ENCODE measurements at regions not wholly inside any gene's neighbourhood (a gene's known extent, or its start where the extent isn't known, plus 50 kb on each side); places are given as distances from the start of the nearest gene placed in this dataset.

DNA sequence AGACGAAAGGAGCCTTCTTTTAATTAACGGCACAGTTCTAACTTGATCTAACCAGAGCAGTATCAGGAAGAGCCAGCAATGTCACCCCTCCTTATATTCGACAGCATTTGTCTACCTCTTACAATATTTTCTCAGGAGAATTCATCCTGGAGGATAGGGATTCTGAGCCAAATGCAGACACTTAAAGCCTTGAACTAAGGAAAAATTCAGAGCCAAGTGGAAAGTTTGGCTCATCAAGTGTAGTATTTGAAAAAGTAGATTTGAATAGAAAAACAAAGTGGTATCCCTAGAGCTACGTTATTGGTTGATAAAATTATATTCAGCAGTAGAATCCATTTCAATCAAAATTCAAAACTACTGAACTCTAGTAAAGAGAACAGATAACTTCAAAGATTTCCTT is 732.0 kb upstream of the ADGRL2 start:
- ChIA-PET CTCF (interaction anchor here (0.7 kb wide), 1 partner anchor 361 kb away, joined by 3 read pairs; no protein-coding TSS in a partner anchor), POLR2A (no interaction called here)

DNA sequence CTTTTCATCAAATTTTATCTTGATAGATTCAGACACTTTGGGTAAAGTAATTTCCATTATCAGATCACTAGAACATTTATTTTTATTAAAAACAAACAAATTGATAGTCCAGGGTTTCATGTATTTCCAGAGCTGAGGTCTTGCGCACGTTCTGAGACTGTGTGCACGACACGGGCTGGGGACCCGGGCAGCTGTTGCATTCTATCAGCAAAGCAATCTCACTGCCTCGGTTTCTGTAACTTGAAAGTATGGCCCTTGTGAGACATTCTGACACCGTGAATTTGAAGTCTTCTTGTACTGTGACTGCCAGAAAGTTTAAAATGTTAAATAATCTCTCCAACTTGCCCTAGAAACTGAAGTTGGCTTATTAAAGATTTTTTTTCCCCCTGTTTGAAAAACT is 746.9 kb upstream of the ADGRL2 start:
- CTCF ChIA-PET: no interaction called here
- POLR2A ChIA-PET: no interaction called here

DNA sequence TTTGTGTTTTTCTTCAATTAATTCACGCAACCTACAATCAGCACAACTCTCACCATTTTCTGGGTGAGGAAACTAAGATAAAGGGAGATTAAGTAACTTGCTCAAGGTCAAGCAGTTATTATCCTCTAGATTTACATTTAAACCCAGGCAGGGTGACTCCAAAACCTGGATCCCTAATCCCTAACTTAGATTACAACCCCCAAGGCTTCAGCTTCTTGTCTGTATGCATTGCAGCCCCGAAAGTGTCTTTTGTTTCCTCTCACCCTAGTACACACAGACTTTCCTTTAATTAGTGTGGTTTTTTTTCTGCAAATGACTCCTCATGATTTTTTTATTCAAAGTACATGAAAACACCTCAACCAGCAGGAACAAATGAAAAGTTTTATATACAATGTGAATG is 748.6 kb upstream of the ADGRL2 start:
- CTCF ChIA-PET: no interaction called here
- POLR2A ChIA-PET: no interaction called here

DNA sequence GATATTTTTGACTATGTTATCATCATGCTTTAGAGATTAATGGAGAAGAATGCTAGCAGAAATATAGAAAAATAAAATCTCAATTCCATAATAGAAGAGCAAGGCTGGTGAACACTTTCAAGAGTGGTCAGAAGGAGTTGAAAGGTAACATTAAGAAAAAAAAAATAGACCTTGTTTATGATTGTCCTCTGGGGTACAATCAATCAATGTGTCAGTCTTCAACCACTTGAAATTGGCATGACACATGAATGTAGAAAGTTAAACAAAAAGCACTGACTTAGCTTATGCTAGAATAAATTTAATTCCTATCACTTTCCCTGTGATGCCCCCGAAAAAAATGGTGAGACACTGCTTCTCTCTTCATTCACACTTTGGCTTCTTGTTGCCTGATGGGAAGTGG is 750.3 kb upstream of the ADGRL2 start:
- ChIA-PET POLR2A (no interaction called here), CTCF (no interaction called here)

DNA sequence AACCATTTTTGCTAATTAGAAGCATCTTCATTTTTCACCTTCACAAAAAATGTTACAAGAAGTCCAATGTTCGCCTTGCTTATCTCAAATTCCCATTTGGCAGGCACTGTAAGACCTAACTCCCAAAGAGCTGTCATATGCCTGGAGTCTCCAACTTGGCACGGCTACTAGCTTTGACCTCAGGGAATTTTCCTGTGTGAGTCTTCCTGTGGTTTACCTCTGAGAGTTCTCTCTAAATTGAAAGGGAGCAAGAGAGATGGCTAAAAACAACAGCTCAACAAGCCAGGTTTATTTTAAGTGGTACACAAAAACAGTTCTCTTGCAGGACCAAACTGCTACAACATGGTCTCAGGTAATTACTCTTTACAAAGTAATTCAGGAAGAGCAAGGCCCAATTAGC is 756.0 kb upstream of the ADGRL2 start:
- CTCF ChIA-PET: no interaction called here
- POLR2A ChIA-PET: no interaction called here

DNA sequence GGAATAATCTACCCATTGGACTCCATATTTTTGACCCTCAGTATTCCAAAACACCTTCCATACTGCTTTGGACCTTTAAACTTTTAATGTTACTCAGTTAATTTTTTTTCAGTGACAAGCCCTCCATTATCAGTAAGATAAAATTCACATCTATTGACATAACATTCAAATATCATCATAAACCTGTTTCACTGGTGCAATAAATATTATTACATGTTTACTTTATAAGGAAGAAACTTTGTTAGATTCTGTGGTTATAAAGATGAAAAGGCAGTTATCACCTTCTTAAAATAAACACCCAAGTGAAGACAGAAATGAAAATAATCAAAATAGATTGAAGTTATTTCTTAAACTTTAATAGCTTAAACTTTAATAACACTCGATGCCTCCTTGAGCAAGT is 758.5 kb upstream of the ADGRL2 start:
- POLR2A ChIA-PET: no interaction called here
- CTCF ChIA-PET: no interaction called here

DNA sequence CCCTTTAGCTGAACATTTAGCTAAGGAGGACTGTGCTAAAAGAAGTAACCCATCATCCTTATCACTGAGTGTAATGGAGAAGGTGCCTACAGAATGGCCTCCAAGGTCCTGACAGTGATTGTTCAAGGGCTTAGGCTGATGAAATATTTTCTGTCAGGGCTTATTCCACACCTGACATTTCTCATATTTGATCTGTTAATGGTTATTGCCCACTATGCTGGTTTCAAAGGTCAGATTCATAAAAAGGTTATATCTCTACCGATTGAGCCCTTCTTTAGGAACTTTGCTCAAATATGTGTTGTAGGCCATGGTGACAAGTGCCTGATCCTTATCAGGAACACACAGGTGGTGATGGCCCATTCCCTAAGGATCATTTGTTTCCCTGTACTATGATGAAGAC is 766.4 kb upstream of the ADGRL2 start:
- CTCF ChIA-PET: no interaction called here
- POLR2A ChIA-PET: no interaction called here

DNA sequence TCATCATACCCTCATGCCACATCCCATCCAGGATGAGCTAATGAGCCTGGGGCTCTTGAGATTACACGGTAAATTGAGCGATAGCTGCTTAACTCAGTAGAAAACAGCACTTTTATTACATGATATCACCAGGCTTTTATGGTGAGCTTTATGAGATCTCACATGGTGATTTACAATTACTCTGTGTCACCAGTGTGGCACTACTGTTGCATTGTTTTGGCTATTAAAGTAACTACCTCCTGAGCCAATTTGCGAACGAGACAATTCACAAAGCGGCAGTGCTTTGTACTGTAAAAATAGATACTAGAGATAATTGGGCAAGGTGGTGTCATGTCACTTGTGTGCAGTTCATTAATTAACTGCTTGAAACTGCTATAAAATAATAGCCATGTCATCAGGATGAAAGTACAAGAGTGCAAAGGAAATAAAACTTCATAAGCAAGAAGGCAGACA is 767.7 kb upstream of the ADGRL2 start:
- POLR2A ChIA-PET: no interaction called here

DNA sequence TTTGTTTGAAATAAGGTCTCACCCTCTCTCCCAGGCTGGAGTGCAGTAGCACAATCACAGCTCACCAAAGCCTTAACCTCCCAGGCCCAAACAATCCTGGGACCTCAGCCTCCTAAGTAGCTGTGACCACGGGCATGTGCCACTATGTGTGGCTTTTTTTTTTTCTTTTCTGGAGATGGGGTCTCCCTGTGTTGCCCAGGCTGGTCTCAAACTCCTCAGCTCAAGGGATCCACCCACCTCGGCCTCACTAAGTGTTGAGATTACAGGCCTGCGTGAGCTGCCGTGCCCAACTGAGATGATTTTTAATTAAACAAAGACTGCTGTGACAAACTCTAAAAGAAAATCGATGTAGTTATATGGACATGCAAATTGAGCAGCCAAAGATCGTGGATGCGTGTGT is 768.4 kb upstream of the ADGRL2 start:
- ChIA-PET CTCF (no interaction called here), POLR2A (no interaction called here)

More for the DNA sequence above, 767.7 kb upstream of the ADGRL2 start:
- CTCF ChIA-PET: no interaction called here

DNA sequence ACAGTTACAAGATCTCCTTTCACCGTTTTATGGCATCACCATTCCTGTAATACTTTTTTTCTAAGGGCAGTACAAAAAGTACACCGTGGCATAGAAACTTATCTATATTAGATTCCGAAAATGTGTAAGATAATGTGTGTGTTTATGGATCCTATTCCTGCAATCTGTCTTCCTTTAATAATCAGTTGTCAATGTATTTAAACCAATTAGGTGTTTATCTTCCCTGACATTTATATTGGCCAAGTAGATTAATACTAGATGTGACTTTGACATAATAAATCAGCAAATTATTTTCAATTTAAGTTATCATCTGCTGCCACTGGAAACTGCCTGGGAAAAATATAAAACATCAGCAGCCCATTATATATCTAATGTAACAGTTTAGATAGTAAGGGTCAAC is 770.3 kb upstream of the ADGRL2 start:
- ChIA-PET CTCF (no interaction called here), POLR2A (no interaction called here)

DNA sequence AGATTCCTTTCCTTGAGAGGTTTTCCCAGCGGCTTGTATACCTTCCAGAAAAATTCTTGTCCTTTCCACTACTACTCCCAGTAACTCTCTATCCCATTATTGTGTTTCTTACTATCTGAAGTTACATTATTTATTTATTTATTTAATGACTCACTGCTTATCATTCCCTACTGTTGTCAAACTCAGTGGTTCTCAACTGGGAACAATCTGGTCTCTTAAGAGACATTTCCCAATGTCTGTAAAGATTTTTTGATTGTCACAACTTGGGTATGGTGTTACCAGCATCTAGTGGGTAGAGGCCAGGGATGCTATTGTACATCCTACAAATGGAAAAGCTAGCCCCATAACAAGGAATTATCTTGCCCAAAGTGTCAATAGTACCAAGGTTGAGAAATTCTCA is 771.5 kb upstream of the ADGRL2 start:
- ChIA-PET POLR2A (no interaction called here), CTCF (no interaction called here)

DNA sequence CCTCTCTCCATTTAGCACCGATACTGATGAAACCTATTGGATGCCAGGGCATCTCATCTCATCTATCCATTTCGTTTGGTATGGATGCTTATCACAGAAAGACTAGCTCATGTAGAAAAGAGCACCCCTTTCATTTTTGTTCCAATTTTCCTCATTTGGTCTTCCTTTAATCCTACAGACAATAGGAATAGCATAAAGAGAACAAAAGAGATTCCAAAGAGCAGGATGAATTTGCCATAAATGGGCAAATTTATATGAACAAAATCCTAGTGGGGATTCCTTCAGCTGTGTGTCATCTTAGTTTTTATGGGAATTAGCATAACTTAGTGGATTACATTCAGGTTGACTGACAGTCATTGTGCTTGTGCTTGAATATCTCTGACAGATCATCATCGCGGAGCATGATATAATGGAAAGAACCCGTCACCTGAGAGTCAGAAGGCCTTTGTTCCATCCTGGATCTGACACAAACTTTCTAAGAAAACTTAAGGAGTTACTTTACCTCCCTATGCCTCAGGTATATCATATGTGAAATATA is 777.5 kb upstream of the ADGRL2 start:
- CTCF ChIA-PET: no interaction called here

DNA sequence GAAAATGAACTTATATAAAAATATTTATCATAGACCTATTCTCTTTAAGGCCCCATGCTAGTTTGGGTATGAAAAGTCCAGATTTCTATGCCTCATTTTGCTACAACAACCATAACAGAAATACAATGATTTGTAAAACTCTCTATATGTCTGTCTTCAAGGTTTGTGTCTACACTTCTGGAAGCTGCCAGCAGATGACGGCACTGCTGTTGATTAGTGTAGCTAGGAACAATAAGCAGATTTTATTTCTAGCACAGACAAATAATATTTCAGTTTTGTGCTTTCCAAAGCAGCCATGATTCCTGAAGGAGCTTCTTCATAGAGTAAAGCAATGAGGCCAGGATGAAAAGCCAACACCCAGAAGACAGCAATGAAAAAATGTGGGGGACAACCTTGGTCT is 779.6 kb upstream of the ADGRL2 start:
- ChIA-PET POLR2A (no interaction called here), CTCF (no interaction called here)

More for the DNA sequence above, 777.5 kb upstream of the ADGRL2 start:
- POLR2A ChIA-PET: no interaction called here

DNA sequence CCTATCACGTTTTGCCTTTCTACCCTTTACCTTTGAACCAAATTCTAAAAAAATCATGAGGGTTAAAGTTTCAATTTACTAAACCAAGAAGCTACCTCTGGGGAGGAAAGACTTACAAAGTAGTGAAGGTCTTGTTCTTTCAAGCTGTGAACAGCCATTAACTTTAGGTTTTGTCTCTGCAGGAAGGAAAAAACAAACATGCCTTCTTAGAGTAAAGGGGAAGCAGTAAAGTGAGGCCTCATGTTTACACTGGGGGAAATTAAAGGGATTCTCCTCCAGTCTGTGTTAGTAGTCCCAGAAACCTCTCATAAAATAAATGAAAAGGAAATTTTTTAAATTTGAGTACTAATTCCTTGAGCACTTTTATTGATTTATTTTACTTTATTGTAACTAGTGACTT is 780.2 kb upstream of the ADGRL2 start:
- POLR2A ChIA-PET: no interaction called here
- CTCF ChIA-PET: no interaction called here

DNA sequence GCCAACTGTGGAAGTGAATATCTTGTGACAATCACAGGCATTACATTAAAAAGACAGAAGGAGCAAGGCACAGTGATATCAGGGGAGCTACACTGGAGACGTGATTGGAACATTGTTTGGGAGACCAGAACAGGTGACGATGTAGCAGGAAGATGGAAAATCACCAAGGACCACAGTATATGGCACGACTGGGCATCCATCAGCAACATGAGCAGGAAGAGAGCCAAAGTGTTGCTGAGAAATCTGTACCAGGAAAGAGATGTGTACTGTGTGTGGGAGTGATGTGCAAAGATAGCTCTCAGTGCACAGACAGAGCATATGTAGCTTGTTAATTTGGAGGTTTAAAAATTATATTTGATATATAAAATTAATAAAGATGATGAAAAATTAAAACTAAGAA is 790.6 kb upstream of the ADGRL2 start:
- POLR2A ChIA-PET: no interaction called here
- CTCF ChIA-PET: no interaction called here

DNA sequence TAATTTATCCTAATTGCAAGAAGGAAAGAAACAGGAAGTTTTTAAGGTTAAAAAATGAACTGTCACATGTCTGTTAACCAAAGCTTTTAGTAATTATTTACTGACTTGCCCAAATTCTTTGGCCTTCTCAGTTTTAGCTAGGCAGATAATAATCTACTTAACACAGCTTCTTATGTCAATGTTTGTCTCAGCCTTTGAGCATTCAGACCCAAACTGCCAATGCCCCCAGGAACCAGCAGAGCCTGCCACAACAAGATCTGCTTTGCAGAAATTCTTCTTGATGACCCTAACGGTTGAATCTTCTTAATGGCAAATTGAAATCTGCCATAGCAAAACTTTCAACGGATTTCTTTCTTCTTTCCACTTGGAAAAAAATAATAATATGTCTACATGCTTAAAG is 792.4 kb upstream of the ADGRL2 start:
- ChIA-PET CTCF (no interaction called here), POLR2A (no interaction called here)

DNA sequence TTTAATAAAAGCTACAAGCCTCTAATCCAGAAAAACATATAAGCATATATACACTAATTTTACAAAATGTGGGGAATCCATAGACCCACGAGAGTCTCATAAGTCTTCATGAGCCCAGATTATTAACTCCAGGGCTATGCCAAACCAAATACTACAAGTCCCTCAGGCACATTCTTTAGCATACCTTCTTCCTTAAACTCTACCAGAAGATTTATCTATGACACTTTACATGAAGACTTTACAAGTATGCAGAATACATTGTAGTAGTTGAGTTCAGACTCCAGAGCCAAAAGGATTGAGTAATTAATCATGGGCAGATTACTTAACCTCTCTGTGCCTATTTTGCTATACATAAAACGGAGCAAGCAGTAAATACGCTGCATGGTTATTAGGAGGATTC is 793.7 kb upstream of the ADGRL2 start:
- CTCF ChIA-PET: no interaction called here
- POLR2A ChIA-PET: no interaction called here

DNA sequence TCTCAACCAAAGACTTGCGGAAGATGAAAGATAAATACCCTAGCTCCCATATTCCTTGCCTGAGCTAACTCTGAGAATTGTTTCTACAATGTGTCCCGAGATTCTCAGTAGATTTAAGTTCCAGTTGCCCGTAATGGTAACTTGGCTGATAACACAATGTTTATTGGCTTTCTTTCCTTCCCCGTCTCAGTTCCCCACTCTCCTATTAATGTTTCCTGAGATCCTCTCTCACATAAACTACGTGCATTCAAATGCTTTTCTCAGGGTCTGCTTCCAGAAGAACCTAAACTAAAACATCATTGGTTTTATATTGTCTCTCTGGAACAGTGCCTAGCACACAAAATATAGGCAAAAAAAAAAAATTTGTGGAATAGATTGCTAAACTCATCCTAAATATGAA is 794.2 kb upstream of the ADGRL2 start:
- CTCF ChIA-PET: interaction anchor here (0.8 kb wide), 1 partner anchor 25 kb away, joined by 3 read pairs; no protein-coding TSS in a partner anchor

DNA sequence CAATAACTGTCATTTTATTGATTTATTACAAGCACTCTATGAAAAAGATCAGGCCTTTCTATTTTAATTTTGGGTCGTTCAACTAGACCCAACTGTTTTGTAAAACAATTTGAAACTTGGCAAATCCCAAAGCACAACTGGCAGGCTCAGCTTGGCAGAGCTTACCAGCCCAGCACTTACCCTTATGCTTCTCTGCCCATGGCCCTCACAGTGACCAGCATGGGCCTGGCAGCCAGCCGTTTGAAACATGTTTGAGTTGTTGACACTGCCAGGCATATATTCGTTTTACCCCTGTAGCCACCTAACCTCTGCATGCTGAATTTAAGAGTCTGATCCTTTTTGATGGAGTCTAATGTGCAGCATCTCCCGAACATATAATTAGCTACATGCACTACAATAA is 796.7 kb upstream of the ADGRL2 start:
- ChIA-PET CTCF (no interaction called here), POLR2A (no interaction called here)

More for the DNA sequence above, 794.2 kb upstream of the ADGRL2 start:
- POLR2A ChIA-PET: no interaction called here

DNA sequence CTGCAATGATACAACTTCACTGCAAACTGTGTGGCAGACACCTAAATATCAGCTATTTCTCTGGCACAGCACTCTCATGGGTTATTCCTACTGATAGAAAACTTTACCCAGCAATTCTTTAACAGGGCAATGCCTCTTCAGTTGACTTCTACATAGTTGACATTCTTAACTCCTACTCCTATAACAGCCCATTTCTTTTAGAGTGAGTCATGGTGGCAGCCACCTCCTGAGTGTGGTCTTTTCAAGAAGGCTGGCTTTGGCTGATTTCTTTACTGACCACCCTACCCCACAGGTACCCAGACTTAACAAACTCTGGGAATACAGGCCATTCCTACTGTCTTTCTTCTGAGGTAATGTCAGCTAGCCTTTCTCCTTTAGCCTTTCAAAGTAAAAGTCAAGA is 805.8 kb upstream of the ADGRL2 start:
- POLR2A ChIA-PET: no interaction called here

DNA sequence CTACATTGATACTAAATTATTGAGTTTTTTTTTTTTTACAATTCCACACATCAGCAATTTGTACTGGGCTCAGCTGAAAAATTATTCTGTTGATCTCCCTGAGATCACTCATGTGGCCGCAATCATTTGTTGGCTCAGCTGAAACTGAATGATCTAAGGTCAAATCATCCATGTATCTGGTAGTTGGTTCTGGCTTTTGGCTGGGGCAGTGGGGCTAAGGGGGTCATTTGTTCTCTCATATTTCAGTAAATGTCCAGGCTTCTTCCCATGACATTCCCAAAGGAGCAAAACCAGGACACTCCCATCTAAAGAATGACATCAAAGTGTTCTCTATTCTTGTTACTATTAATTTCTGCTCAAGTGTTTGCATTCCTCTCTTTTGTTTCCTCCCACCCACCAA is 806.7 kb upstream of the ADGRL2 start:
- ChIA-PET CTCF (no interaction called here), POLR2A (no interaction called here)

More for the DNA sequence above, 805.8 kb upstream of the ADGRL2 start:
- CTCF ChIA-PET: no interaction called here

DNA sequence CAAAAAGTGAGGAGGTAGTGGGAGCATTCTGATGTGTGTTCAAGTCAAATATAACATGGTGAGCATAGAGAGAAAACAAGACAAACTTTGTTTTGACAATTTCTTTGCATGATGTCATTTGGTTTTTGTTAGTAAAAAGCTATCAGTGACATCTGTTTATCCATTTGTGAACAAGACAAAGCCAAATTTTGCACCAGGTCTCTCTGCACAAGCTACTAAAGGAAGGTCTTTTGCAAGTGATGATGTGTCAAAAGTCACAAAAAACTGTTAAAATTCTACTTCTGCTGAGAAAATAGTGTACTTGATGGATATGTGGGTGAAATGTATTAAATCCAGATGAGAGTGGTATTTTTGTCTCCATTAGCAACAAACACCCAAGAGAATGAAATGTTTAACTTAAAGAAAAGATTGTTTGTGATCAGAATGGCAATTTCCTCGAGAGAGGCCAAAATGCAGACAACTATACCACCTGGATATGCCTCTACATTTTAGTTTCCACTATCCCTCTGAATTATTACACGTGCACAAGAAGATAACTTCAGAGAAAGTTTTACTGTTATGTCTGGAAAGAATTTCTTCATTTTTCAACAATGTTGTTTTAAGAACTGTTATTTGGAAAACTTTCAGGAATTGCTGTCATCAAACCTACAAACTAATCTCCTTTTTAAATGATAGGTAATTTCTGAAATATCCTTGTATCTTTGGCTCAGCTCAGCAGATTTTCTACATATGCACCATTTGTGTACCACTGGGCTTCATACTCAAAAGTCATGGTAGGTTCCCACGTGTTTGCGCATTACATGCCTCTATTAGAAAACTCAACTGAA is 807.4 kb upstream of the ADGRL2 start:
- POLR2A ChIA-PET: no interaction called here
- CTCF ChIA-PET: no interaction called here
